WTC11 (cell line): ENCODE measurements at regions not wholly inside any gene's neighbourhood (a gene's known extent, or its start where the extent isn't known, plus 50 kb on each side); places are given as distances from the start of the nearest gene placed in this dataset.
"Not testable (repeated sequence)": the region's sequence is repeated elsewhere in the genome, so short reads cannot be mapped to it uniquely, and the experiment has no call there.

Experiments
- CREB1 ChIP-seq: sonication (generic); formaldehyde crosslinking; IDR thresholded peaks from 2 replicates; pipeline ENCODE4 v1.8.0; 2023; ENCODE audit warnings: mild to moderate bottlenecking, missing genetic modification reagents
- KAT7 ChIP-seq: sonication (generic); formaldehyde crosslinking; IDR thresholded peaks from 2 replicates; pipeline ENCODE4 v1.8.1; 2023; ENCODE audit warnings: missing genetic modification reagents, mild to moderate bottlenecking, borderline replicate concordance
- TEAD4 ChIP-seq: sonication (generic); formaldehyde crosslinking; IDR thresholded peaks from 2 replicates; pipeline ENCODE4 v1.8.0; 2022; ENCODE audit warnings: mild to moderate bottlenecking, missing genetic modification reagents
- ZNF121 ChIP-seq: sonication (generic); formaldehyde crosslinking; IDR thresholded peaks from 2 replicates; pipeline ENCODE4 v1.8.0; 2023; ENCODE audit warnings: missing genetic modification reagents
- TF ChIP-seq, protein P1 (sequence below): fragments of 200-600 bp; IDR thresholded peaks from 2 replicates; pipeline ENCODE4 v1.8.0; 2022; ENCODE audit warnings: antibody characterized with exemption
- TF ChIP-seq, protein P2 (sequence below): sonication (generic); formaldehyde crosslinking; IDR thresholded peaks from 2 replicates; pipeline ENCODE4 v1.8.0; 2022; ENCODE audit warnings: mild to moderate bottlenecking, missing genetic modification reagents
- TF ChIP-seq, protein P3 (sequence below): sonication (generic); formaldehyde crosslinking; IDR thresholded peaks from 2 replicates; pipeline ENCODE4 v1.8.1; 2023; ENCODE audit warnings: mild to moderate bottlenecking, moderate library complexity, missing genetic modification reagents
- TF ChIP-seq, protein P4 (sequence below): sonication (generic); formaldehyde crosslinking; IDR thresholded peaks from 2 replicates; pipeline ENCODE4 v1.8.1; 2023; ENCODE audit warnings: mild to moderate bottlenecking, missing genetic modification reagents, moderate library complexity

DNA sequence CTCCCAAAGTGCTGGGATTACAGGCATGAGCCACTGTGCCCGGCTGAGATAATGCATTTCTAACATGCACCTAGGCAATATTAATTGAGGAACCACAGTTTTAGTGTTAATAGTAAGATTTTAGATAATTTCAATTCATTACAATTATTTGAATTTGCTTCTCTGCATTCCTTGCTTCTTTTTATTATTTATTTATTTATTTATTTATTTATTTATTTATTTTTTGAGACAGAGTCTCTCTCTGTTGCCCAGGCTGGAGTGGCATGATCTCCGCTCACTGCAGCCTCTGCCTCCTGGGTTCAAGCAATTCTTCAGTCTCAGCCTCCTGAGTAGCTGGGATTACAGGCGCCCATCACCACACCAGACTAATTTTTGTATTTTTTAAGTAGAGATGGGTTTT, 135.7 kb upstream of the OR13F1 start:
- TF ChIP-seq, protein P1, sequence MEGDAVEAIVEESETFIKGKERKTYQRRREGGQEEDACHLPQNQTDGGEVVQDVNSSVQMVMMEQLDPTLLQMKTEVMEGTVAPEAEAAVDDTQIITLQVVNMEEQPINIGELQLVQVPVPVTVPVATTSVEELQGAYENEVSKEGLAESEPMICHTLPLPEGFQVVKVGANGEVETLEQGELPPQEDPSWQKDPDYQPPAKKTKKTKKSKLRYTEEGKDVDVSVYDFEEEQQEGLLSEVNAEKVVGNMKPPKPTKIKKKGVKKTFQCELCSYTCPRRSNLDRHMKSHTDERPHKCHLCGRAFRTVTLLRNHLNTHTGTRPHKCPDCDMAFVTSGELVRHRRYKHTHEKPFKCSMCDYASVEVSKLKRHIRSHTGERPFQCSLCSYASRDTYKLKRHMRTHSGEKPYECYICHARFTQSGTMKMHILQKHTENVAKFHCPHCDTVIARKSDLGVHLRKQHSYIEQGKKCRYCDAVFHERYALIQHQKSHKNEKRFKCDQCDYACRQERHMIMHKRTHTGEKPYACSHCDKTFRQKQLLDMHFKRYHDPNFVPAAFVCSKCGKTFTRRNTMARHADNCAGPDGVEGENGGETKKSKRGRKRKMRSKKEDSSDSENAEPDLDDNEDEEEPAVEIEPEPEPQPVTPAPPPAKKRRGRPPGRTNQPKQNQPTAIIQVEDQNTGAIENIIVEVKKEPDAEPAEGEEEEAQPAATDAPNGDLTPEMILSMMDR, result not testable (repeated sequence)
- TF ChIP-seq, protein P2, sequence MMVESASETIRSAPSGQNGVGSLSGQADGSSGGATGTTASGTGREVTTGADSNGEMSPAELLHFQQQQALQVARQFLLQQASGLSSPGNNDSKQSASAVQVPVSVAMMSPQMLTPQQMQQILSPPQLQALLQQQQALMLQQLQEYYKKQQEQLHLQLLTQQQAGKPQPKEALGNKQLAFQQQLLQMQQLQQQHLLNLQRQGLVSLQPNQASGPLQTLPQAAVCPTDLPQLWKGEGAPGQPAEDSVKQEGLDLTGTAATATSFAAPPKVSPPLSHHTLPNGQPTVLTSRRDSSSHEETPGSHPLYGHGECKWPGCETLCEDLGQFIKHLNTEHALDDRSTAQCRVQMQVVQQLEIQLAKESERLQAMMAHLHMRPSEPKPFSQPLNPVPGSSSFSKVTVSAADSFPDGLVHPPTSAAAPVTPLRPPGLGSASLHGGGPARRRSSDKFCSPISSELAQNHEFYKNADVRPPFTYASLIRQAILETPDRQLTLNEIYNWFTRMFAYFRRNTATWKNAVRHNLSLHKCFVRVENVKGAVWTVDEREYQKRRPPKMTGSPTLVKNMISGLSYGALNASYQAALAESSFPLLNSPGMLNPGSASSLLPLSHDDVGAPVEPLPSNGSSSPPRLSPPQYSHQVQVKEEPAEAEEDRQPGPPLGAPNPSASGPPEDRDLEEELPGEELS (CRISPR knock-in tag), result not testable (repeated sequence)
- not testable (repeated sequence) for TF ChIP-seq TEAD4 (CRISPR knock-in tag); CREB1; ZNF121 (CRISPR knock-in tag); KAT7
- TF ChIP-seq, protein P3, sequence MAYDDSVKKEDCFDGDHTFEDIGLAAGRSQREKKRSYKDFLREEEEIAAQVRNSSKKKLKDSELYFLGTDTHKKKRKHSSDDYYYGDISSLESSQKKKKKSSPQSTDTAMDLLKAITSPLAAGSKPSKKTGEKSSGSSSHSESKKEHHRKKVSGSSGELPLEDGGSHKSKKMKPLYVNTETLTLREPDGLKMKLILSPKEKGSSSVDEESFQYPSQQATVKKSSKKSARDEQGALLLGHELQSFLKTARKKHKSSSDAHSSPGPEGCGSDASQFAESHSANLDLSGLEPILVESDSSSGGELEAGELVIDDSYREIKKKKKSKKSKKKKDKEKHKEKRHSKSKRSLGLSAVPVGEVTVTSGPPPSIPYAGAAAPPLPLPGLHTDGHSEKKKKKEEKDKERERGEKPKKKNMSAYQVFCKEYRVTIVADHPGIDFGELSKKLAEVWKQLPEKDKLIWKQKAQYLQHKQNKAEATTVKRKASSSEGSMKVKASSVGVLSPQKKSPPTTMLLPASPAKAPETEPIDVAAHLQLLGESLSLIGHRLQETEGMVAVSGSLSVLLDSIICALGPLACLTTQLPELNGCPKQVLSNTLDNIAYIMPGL (CRISPR knock-in tag), result not testable (repeated sequence)
- TF ChIP-seq, protein P4, sequence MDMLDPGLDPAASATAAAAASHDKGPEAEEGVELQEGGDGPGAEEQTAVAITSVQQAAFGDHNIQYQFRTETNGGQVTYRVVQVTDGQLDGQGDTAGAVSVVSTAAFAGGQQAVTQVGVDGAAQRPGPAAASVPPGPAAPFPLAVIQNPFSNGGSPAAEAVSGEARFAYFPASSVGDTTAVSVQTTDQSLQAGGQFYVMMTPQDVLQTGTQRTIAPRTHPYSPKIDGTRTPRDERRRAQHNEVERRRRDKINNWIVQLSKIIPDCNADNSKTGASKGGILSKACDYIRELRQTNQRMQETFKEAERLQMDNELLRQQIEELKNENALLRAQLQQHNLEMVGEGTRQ, result not testable (repeated sequence)
